ENCODE measurements at regions not wholly inside any gene's neighbourhood (a gene's known extent, or its start where the extent isn't known, plus 50 kb on each side); places are given as distances from the start of the nearest gene placed in this dataset.

- CTCF ChIA-PET, result no interaction called here
- no peak for ATAC-seq
- Mint-ChIP-seq H3K4me3 (no peak overlapping the region), H3K27ac (no peak overlapping the region), H3K36me3 (ENCODE audit: low read depth) (no peaks in the 10 kb centered on the region), H3K4me1 (ENCODE audit: low read depth) (no peaks in the 10 kb centered on the region), H3K27me3 (ENCODE audit: low read depth) (no peaks in the 10 kb centered on the region), H3K9me3 (ENCODE audit: insufficient read depth) (no peaks in the 10 kb centered on the region)
- no peak for DNase-seq
- POLR2A ChIA-PET, result no interaction called here
Measured at GRCh38 chr6:120228297-120228696, 878.7 kb upstream of the MAN1A1 start.

DNA sequence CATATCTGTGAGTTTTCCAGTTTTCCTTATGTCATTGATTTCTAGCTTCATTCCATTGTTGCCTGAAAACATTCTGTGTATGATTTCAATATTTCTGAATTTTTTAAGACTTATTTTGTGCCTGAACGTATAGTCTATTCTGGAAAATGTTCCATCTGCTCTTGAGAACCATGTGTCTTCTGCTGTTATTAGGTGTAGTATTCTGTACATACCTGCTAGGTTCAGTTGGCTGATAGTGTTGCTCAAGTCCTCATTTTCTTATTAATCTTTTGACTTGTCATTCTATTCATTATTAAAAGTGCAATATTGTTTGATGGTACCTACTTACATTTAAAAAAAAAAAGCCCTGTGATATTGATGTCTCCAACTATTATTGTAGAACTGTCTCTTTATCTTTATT, 869.8 kb upstream of the MAN1A1 start:
- no peaks in the 10 kb centered on the region for H3K27me3 Mint-ChIP-seq (ENCODE audit: low read depth)
- H3K27ac Mint-ChIP-seq, result no peak overlapping the region
- no peaks in the 10 kb centered on the region for H3K4me1 Mint-ChIP-seq (ENCODE audit: low read depth)
- ChIA-PET POLR2A (no interaction called here), CTCF (no interaction called here)
- no peaks in the 10 kb centered on the region for H3K36me3 Mint-ChIP-seq (ENCODE audit: low read depth)
- H3K9me3 Mint-ChIP-seq (ENCODE audit: insufficient read depth), result no peaks in the 10 kb centered on the region
- H3K4me3 Mint-ChIP-seq, result no peak overlapping the region
- ATAC-seq (no peak), DNase-seq (no peak)

- Mint-ChIP-seq H3K27ac (no peak overlapping the region), H3K9me3 (ENCODE audit: insufficient read depth) (no peaks in the 10 kb centered on the region)
Measured at GRCh38 chr6:120214088-120214499, 864.5 kb upstream of the MAN1A1 start.

GRCh38 chr6:120211955-120212792, 862.6 kb upstream of the MAN1A1 start:
- no peaks in the 10 kb centered on the region for H3K4me1 Mint-ChIP-seq (ENCODE audit: low read depth)
- no peaks in the 10 kb centered on the region for H3K9me3 Mint-ChIP-seq (ENCODE audit: insufficient read depth)
- no peak overlapping the region for H3K27ac Mint-ChIP-seq
- DNase-seq, result no peak
- H3K4me3 Mint-ChIP-seq, result no peak overlapping the region
- no peaks in the 10 kb centered on the region for H3K27me3 Mint-ChIP-seq (ENCODE audit: low read depth)
- ATAC-seq, result no peak
- CTCF ChIA-PET, result no interaction called here
- no peaks in the 10 kb centered on the region for H3K36me3 Mint-ChIP-seq (ENCODE audit: low read depth)
- POLR2A ChIA-PET, result no interaction called here

More at GRCh38 chr6:120214088-120214499, 864.5 kb upstream of the MAN1A1 start:
- no peaks in the 10 kb centered on the region for H3K4me1 Mint-ChIP-seq (ENCODE audit: low read depth)
- DNase-seq (no peak), ATAC-seq (no peak)
- ChIA-PET POLR2A (no interaction called here), CTCF (no interaction called here)
- H3K36me3 Mint-ChIP-seq (ENCODE audit: low read depth), result no peaks in the 10 kb centered on the region
- no peaks in the 10 kb centered on the region for H3K27me3 Mint-ChIP-seq (ENCODE audit: low read depth)
- H3K4me3 Mint-ChIP-seq, result no peak overlapping the region

DNA sequence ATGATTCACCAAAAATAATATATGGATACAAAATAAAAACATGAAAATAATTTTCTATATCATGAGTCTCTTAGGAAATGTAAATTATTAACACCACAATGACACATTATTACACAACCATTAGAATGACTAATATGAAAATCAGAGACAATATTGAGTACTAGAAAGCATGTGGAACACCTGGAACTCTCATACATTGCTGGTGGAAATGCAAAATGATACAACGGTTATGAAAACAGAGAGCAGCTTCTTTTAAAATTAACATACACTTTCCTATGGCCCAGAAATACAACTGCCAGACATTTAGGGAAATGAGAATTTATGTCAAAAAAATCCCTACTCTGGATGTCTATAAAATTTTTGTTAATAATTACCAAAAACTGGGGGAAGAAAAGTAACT, 853.3 kb upstream of the MAN1A1 start:
- no peaks in the 10 kb centered on the region for H3K27me3 Mint-ChIP-seq (ENCODE audit: low read depth)
- DNase-seq (no peak), ATAC-seq (no peak)
- no peak overlapping the region for H3K27ac Mint-ChIP-seq
- CTCF ChIA-PET, result no interaction called here
- H3K9me3 Mint-ChIP-seq (ENCODE audit: insufficient read depth), result no peaks in the 10 kb centered on the region
- POLR2A ChIA-PET, result no interaction called here
- H3K4me1 Mint-ChIP-seq (ENCODE audit: low read depth), result no peaks in the 10 kb centered on the region
- no peaks in the 10 kb centered on the region for H3K36me3 Mint-ChIP-seq (ENCODE audit: low read depth)
- H3K4me3 Mint-ChIP-seq, result no peak overlapping the region

DNA sequence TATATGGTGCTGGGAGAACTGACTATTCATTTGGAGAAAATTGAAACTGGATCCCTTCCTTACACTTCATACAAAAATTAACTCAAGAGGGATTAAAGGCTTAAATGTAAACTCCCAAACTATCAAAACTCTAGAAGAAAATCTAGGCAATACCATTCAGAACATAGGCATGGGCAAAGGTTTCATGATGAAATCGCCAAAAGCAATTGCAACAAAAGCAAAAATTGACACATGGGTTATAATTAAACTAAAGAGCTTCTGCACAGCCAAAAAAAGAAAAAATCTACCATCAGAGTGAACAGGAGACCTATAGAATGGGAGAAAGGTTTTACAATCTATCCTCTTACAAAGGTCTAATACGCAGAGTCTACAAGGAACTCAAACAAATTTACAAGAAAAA, 851.3 kb upstream of the MAN1A1 start:
- no peak for ATAC-seq
- no peak for DNase-seq
- Mint-ChIP-seq H3K27ac (no peak overlapping the region), H3K9me3 (ENCODE audit: insufficient read depth) (no peaks in the 10 kb centered on the region), H3K4me3 (no peak overlapping the region), H3K4me1 (ENCODE audit: low read depth) (no peaks in the 10 kb centered on the region), H3K36me3 (ENCODE audit: low read depth) (no peaks in the 10 kb centered on the region), H3K27me3 (ENCODE audit: low read depth) (no peaks in the 10 kb centered on the region)
- CTCF ChIA-PET, result no interaction called here
- POLR2A ChIA-PET, result no interaction called here

DNA sequence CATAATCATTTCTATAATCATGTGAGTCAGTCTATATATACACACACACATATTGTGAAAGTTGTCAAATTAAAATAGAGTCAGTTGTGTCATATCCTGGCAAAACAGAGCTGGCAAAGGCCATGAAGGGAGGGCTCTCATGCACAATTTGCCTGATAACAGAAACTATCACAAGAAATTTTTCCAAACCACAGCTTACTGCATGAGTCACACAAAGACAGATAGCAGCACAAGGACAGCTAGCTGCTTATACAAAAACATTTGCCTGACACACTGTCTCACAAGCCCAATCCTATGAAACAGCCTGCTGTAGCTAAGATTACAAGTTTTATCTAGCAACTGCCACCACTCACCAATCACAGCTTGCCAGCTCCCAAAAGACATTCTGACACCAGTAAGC, 848.5 kb upstream of the MAN1A1 start:
- no peaks in the 10 kb centered on the region for H3K36me3 Mint-ChIP-seq (ENCODE audit: low read depth)
- H3K27me3 Mint-ChIP-seq (ENCODE audit: low read depth), result no peaks in the 10 kb centered on the region
- H3K4me1 Mint-ChIP-seq (ENCODE audit: low read depth), result no peaks in the 10 kb centered on the region
- H3K27ac Mint-ChIP-seq, result no peak overlapping the region
- CTCF ChIA-PET, result no interaction called here
- H3K4me3 Mint-ChIP-seq, result no peak overlapping the region
- POLR2A ChIA-PET, result no interaction called here
- ATAC-seq, result no peak
- no peaks in the 10 kb centered on the region for H3K9me3 Mint-ChIP-seq (ENCODE audit: insufficient read depth)
- DNase-seq, result no peak

- H3K27ac Mint-ChIP-seq, result no peak overlapping the region
Measured at GRCh38 chr6:120186080-120186479, 836.5 kb upstream of the MAN1A1 start.

GRCh38 chr6:120173250-120173649, 823.7 kb upstream of the MAN1A1 start:
- CTCF ChIA-PET, result no interaction called here
- no peaks in the 10 kb centered on the region for H3K27me3 Mint-ChIP-seq (ENCODE audit: low read depth)
- no peaks in the 10 kb centered on the region for H3K36me3 Mint-ChIP-seq (ENCODE audit: low read depth)
- no peaks in the 10 kb centered on the region for H3K4me1 Mint-ChIP-seq (ENCODE audit: low read depth)
- ATAC-seq (no peak), DNase-seq (no peak)
- no peaks in the 10 kb centered on the region for H3K9me3 Mint-ChIP-seq (ENCODE audit: insufficient read depth)
- H3K27ac Mint-ChIP-seq, result no peak overlapping the region
- POLR2A ChIA-PET, result no interaction called here
- no peak overlapping the region for H3K4me3 Mint-ChIP-seq

More at GRCh38 chr6:120186080-120186479, 836.5 kb upstream of the MAN1A1 start:
- no peaks in the 10 kb centered on the region for H3K4me1 Mint-ChIP-seq (ENCODE audit: low read depth)
- POLR2A ChIA-PET, result no interaction called here
- no peaks in the 10 kb centered on the region for H3K9me3 Mint-ChIP-seq (ENCODE audit: insufficient read depth)
- no peaks in the 10 kb centered on the region for H3K36me3 Mint-ChIP-seq (ENCODE audit: low read depth)
- no peak overlapping the region for H3K4me3 Mint-ChIP-seq
- H3K27me3 Mint-ChIP-seq (ENCODE audit: low read depth), result no peaks in the 10 kb centered on the region
- CTCF ChIA-PET, result no interaction called here
- no peak for ATAC-seq
- DNase-seq, result no peak

- Mint-ChIP-seq H3K27ac (no peak overlapping the region), H3K27me3 (ENCODE audit: low read depth) (no peaks in the 10 kb centered on the region), H3K36me3 (ENCODE audit: low read depth) (no peaks in the 10 kb centered on the region), H3K4me1 (ENCODE audit: low read depth) (no peaks in the 10 kb centered on the region), H3K9me3 (ENCODE audit: insufficient read depth) (no peaks in the 10 kb centered on the region), H3K4me3 (no peak overlapping the region)
- ATAC-seq (no peak), DNase-seq (no peak)
- ChIA-PET POLR2A (no interaction called here), CTCF (no interaction called here)
Measured at GRCh38 chr6:120164531-120164930, 815.0 kb upstream of the MAN1A1 start.

DNA sequence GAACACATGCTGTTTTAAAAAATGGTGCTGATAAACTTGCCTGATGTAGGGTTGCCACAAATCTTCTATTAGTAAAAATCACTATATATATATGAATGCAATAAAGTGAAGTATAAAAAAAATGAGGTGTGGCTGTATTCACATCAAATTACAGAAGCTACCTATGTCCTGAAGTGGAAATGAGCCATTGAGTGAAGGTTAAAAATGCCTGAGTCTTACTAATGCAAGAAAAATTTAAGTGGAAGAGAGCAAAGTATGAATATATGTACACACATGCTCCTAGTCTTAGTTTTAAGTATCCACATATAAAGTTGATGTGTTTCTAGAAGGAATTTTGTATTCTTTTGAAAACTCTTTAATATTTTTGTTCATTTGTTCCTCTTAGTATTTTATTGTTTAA, 808.3 kb upstream of the MAN1A1 start:
- H3K36me3 Mint-ChIP-seq (ENCODE audit: low read depth), result no peaks in the 10 kb centered on the region
- no peaks in the 10 kb centered on the region for H3K4me1 Mint-ChIP-seq (ENCODE audit: low read depth)
- ATAC-seq (no peak), DNase-seq (no peak)
- no peaks in the 10 kb centered on the region for H3K27me3 Mint-ChIP-seq (ENCODE audit: low read depth)
- H3K9me3 Mint-ChIP-seq (ENCODE audit: insufficient read depth), result no peaks in the 10 kb centered on the region
- H3K4me3 Mint-ChIP-seq, result no peak overlapping the region
- ChIA-PET CTCF (no interaction called here), POLR2A (no interaction called here)
- no peak overlapping the region for H3K27ac Mint-ChIP-seq

- Mint-ChIP-seq H3K36me3 (ENCODE audit: low read depth) (no peaks in the 10 kb centered on the region), H3K9me3 (ENCODE audit: insufficient read depth) (no peaks in the 10 kb centered on the region), H3K4me3 (no peak overlapping the region), H3K27ac (no peak overlapping the region), H3K4me1 (ENCODE audit: low read depth) (peaks cover 3% of the 10 kb centered on the region), H3K27me3 (ENCODE audit: low read depth) (no peaks in the 10 kb centered on the region)
- POLR2A ChIA-PET, result no interaction called here
- no peak for ATAC-seq
- no peak for DNase-seq
- CTCF ChIA-PET, result no interaction called here
Measured at GRCh38 chr6:120147071-120147871, 797.7 kb upstream of the MAN1A1 start.
